GM10248 (cell line): ENCODE measurements at regions not wholly inside any gene's neighbourhood (a gene's known extent, or its start where the extent isn't known, plus 50 kb on each side); places are given as distances from the start of the nearest gene placed in this dataset.

Experiments used
- CTCF ChIA-PET: fragments of 300-600 bp; sonication (Branson Sonifier 250); formaldehyde crosslinking; extraction: SDS; loops from one replicate; lab custom pipeline; 2021; ENCODE audit warnings: antibody characterized with exemption; lab: Yijun Ruan, JAX
- POLR2A ChIA-PET: fragments of 350-650 bp; sonication (Branson Sonifier 250); formaldehyde crosslinking; extraction: SDS; loops from one replicate; lab custom pipeline; 2020; ENCODE audit warnings: antibody characterized with exemption; lab: Yijun Ruan, JAX
- DNase-seq: peaks from one replicate; pipeline ENCODE4 v3.0.0; 2012; ENCODE audit errors: extremely low spot score
- CTCF ChIP-seq: IDR thresholded peaks from 2 replicates; pipeline ENCODE4 v1.5.1; 2012; ENCODE audit warnings: mild to moderate bottlenecking, low read depth; ENCODE audit errors: extremely low read depth, missing control alignments, control extremely low read depth

DNA sequence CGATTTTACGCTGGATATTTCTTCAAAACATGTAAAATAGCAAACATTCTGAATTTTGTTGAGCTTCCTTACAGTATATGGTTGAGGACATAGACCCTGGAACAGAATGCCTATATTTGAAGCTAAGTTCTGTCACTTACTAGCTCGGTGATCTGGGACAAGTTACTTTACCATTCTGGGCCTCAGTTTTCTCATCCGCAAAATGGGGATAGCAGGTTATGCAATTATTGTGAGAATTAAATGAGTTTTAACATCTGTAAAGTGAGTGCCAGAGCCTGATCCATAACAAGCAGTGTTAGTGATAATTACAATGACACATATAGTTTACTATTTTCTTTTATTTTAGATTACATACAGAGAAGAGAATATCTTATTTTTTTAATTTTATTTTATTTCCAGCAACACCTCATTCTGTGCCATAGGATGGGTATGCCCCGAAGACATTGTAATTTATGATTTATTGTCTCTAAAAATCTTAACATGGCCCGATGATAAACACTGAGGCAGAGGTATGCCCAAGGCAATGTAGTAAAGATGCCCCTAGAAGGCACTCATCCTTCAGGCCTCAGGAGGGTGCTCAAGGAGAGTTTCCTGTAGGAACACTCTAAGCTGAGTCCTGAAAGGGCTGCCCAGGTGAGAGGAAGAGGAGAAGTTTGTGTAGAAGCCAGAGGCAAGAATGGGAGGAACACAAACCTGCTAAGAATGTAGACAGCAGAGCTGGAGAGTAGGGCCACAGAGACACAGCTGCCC is 250.9 kb downstream of the BCL11A start:
- no peak for DNase-seq
- ChIA-PET POLR2A (no interaction called here), CTCF (interaction anchor here (1.2 to 4.5 kb wide), 3 partner anchors 8 to 137 kb away, joined by 3 to 19 read pairs (median 3); no protein-coding TSS in a partner anchor)
- no peak for TF ChIP-seq CTCF

DNA sequence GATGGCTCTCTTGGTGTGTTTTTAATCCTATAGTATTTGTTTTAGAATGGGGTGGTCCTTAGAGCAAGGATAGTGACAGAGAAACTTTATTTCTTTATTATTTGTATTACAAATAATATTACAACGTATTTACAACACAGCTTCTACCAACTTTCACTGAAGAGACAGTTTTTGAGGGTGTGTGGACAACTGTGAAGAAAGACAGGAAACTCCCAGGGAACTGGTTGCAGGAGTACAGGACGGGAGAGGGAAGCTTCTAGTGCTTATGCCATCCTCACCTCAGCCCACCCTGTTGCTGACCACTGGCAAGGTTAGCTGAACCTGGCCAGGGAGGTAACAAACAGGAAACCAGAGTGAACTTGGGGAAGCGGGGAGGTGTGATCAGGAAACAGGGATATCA is 251.7 kb downstream of the BCL11A start:
- no peak for TF ChIP-seq CTCF
- ChIA-PET CTCF (interaction anchor here (0.8 to 4.5 kb wide), 4 partner anchors 12 to 138 kb away, joined by 3 to 19 read pairs (median 3); no protein-coding TSS in a partner anchor), POLR2A (no interaction called here)
- no peak for DNase-seq

DNA sequence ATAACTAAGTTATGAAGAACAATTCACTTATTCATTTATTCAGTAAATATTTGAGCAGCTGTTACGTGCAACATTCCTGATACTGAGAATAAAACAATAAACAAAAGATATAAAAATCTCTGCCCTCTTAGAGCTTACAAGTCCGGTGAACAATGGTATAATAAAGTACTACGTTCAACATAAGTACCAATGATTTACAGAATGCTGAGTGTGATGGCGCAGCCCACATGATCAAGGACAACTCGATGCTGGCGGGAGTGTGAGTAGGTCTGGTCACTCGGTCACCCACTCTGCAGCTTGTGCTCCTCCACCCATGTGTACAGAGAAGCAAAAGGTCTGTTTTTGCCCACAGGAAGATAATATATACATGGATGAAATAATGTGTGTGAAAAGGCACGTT is 254.3 kb downstream of the BCL11A start:
- POLR2A ChIA-PET = no interaction called here
- TF ChIP-seq CTCF = no peak
- no peak for DNase-seq
- CTCF ChIA-PET = no interaction called here

GRCh38 chr2:60298006-60298696 is 255.3 kb downstream of the BCL11A start:
- ChIA-PET POLR2A (no interaction called here), CTCF (no interaction called here)
- no peak for DNase-seq
- no peak for TF ChIP-seq CTCF

- ChIA-PET CTCF (interaction anchor here (1.1 kb wide), 1 partner anchor 15 kb away, joined by 3 read pairs; no protein-coding TSS in a partner anchor), POLR2A (no interaction called here)
- TF ChIP-seq CTCF = no peak
- DNase-seq = no peak
These were observed 256.0 kb downstream of the BCL11A start for GRCh38 chr2:60297296-60298005.
